Suprapubic skin (tissue), 3 donors: ENCODE measurements at regions not wholly inside any gene's neighbourhood (a gene's known extent, or its start where the extent isn't known, plus 50 kb on each side); places are given as distances from the start of the nearest gene placed in this dataset.

Experiments used
- EP300 ChIP-seq: sonication (generic); formaldehyde crosslinking; IDR thresholded peaks from one replicate; pipeline ENCODE4 v1.6.1; 2017; ENCODE audit warnings: antibody characterized with exemption
- POLR2A ChIP-seq, 2 donors: fragments of 450-650 bp; IDR thresholded peaks; one replicate each; pipeline ENCODE4 v1.6.1; 2017; ENCODE audit warnings: antibody characterized with exemption in 2 of 2, mild to moderate bottlenecking in 2 of 2, moderate library complexity in 2 of 2
- TF ChIP-seq, protein P1 (sequence below), 2 donors: fragments of 200-600 bp in 1 of 2; fragments of 450-650 bp in 1 of 2; sonication (generic) in 1 of 2; IDR thresholded peaks; one replicate each; pipeline ENCODE4 v1.5.1; 2016 to 2019; ENCODE audit warnings: antibody characterized with exemption in 2 of 2, mild to moderate bottlenecking in 1 of 2, moderate library complexity in 1 of 2

DNA sequence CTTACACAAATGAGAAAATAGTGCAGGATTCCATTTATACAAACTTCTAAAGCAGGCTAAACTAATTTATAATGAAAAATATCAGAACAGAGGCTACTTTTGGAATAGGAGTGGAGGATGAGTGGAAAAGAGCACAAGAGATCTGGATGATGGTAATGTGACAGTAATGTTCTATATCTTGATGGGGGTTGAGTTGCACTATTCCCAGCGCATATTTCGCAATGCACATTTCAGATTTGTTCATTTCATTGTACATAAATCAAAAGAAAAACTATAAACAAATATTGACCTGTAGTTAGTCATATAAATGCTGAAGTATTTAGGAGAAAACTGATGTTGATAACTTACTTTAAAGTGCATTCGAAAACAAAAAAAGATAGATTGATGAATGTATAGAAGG, 177.0 kb upstream of the MAOA start:
- TF ChIP-seq, protein P1, sequence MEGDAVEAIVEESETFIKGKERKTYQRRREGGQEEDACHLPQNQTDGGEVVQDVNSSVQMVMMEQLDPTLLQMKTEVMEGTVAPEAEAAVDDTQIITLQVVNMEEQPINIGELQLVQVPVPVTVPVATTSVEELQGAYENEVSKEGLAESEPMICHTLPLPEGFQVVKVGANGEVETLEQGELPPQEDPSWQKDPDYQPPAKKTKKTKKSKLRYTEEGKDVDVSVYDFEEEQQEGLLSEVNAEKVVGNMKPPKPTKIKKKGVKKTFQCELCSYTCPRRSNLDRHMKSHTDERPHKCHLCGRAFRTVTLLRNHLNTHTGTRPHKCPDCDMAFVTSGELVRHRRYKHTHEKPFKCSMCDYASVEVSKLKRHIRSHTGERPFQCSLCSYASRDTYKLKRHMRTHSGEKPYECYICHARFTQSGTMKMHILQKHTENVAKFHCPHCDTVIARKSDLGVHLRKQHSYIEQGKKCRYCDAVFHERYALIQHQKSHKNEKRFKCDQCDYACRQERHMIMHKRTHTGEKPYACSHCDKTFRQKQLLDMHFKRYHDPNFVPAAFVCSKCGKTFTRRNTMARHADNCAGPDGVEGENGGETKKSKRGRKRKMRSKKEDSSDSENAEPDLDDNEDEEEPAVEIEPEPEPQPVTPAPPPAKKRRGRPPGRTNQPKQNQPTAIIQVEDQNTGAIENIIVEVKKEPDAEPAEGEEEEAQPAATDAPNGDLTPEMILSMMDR (IDR thresholded peaks at IDR 0.05) = no peak
- TF ChIP-seq EP300 = no peak
- no peak for TF ChIP-seq POLR2A (IDR thresholded peaks at IDR 0.05)
